ENCODE measurements at regions not wholly inside any gene's neighbourhood (a gene's known extent, or its start where the extent isn't known, plus 50 kb on each side); places are given as distances from the start of the nearest gene placed in this dataset.
"Not testable (repeated sequence)": the region's sequence is repeated elsewhere in the genome, so short reads cannot be mapped to it uniquely, and the experiment has no call there.

GRCh38 chrX:140040386-140040785 lies 75.1 kb upstream of the CXorf66 start:
- no peaks in the 10 kb centered on the region for H3K36me3 ChIP-seq (ENCODE audit: control insufficient read depth in 1 of 2, insufficient read depth in 2 of 2, low read length in 2 of 2)

GRCh38 chrX:140038842-140039241 lies 73.5 kb upstream of the CXorf66 start:
- no peak overlapping the region for H3K4me3 ChIP-seq (ENCODE audit: low read depth in 1 of 2, low read length in 2 of 2)
- H3K27me3 ChIP-seq (ENCODE audit: control insufficient read depth in 1 of 2, insufficient read depth in 2 of 2, low read length in 2 of 2): no peaks in the 10 kb centered on the region
- H3K4me1 ChIP-seq (ENCODE audit: control insufficient read depth in 1 of 2, insufficient read depth in 2 of 2, low read length in 2 of 2): peaks cover 0 to 3% of the 10 kb centered on the region in 2 donors
- H3K9ac ChIP-seq (ENCODE audit: low read depth in 1 of 2, low read length in 2 of 2): no peak overlapping the region
- H3K27ac ChIP-seq (ENCODE audit: low read depth, low read length): no peak overlapping the region
- no peaks in the 10 kb centered on the region for H3K36me3 ChIP-seq (ENCODE audit: control insufficient read depth in 1 of 2, insufficient read depth in 2 of 2, low read length in 2 of 2)
- no peaks in the 10 kb centered on the region for H3K9me3 ChIP-seq (ENCODE audit: control insufficient read depth in 1 of 2, low read length in 2 of 2)

More at GRCh38 chrX:140040386-140040785, 75.1 kb upstream of the CXorf66 start:
- no peak overlapping the region for H3K4me3 ChIP-seq (ENCODE audit: low read depth in 1 of 2, low read length in 2 of 2)
- no peak overlapping the region for H3K27ac ChIP-seq (ENCODE audit: low read depth, low read length)
- H3K9me3 ChIP-seq (ENCODE audit: control insufficient read depth in 1 of 2, low read length in 2 of 2): no peaks in the 10 kb centered on the region
- no peaks in the 10 kb centered on the region for H3K27me3 ChIP-seq (ENCODE audit: control insufficient read depth in 1 of 2, insufficient read depth in 2 of 2, low read length in 2 of 2)
- no peak overlapping the region for H3K9ac ChIP-seq (ENCODE audit: low read depth in 1 of 2, low read length in 2 of 2)
- peaks cover 0 to 3% of the 10 kb centered on the region in 2 donors for H3K4me1 ChIP-seq (ENCODE audit: control insufficient read depth in 1 of 2, insufficient read depth in 2 of 2, low read length in 2 of 2)

GRCh38 chrX:140034916-140035315 lies 69.6 kb upstream of the CXorf66 start:
- Histone ChIP-seq H3K9ac (ENCODE audit: low read depth in 1 of 2, low read length in 2 of 2) (no peak overlapping the region), H3K4me1 (ENCODE audit: control insufficient read depth in 1 of 2, insufficient read depth in 2 of 2, low read length in 2 of 2) (peaks cover 0 to 1% of the 10 kb centered on the region in 2 donors), H3K4me3 (ENCODE audit: low read depth in 1 of 2, low read length in 2 of 2) (no peak overlapping the region), H3K27ac (ENCODE audit: low read depth, low read length) (no peak overlapping the region), H3K9me3 (ENCODE audit: control insufficient read depth in 1 of 2, low read length in 2 of 2) (no peaks in the 10 kb centered on the region), H3K27me3 (ENCODE audit: control insufficient read depth in 1 of 2, insufficient read depth in 2 of 2, low read length in 2 of 2) (no peaks in the 10 kb centered on the region), H3K36me3 (ENCODE audit: control insufficient read depth in 1 of 2, insufficient read depth in 2 of 2, low read length in 2 of 2) (no peaks in the 10 kb centered on the region)

- H3K36me3 ChIP-seq (ENCODE audit: control insufficient read depth in 1 of 2, insufficient read depth in 2 of 2, low read length in 2 of 2): no peaks in the 10 kb centered on the region
- H3K9ac ChIP-seq (ENCODE audit: low read depth in 1 of 2, low read length in 2 of 2): no peak overlapping the region
- H3K4me3 ChIP-seq (ENCODE audit: low read depth in 1 of 2, low read length in 2 of 2): no peak overlapping the region
- no peak overlapping the region for H3K27ac ChIP-seq (ENCODE audit: low read depth, low read length)
- no peaks in the 10 kb centered on the region for H3K4me1 ChIP-seq (ENCODE audit: control insufficient read depth in 1 of 2, insufficient read depth in 2 of 2, low read length in 2 of 2)
- H3K27me3 ChIP-seq (ENCODE audit: control insufficient read depth in 1 of 2, insufficient read depth in 2 of 2, low read length in 2 of 2): no peaks in the 10 kb centered on the region
- no peaks in the 10 kb centered on the region for H3K9me3 ChIP-seq (ENCODE audit: control insufficient read depth in 1 of 2, low read length in 2 of 2)
Measured at GRCh38 chrX:140022482-140022881, 57.2 kb upstream of the CXorf66 start.

- H3K36me3 ChIP-seq (ENCODE audit: control insufficient read depth in 1 of 2, insufficient read depth in 2 of 2, low read length in 2 of 2); H3K27me3 ChIP-seq (ENCODE audit: control insufficient read depth in 1 of 2, insufficient read depth in 2 of 2, low read length in 2 of 2); H3K4me1 ChIP-seq (ENCODE audit: control insufficient read depth in 1 of 2, insufficient read depth in 2 of 2, low read length in 2 of 2); H3K9me3 ChIP-seq (ENCODE audit: control insufficient read depth in 1 of 2, low read length in 2 of 2); H3K27ac ChIP-seq (ENCODE audit: low read depth, low read length); H3K4me3 ChIP-seq (ENCODE audit: low read depth in 1 of 2, low read length in 2 of 2); H3K9ac ChIP-seq (ENCODE audit: low read depth in 1 of 2, low read length in 2 of 2): not testable (repeated sequence)
Measured at GRCh38 chrX:140019134-140019533, 53.8 kb upstream of the CXorf66 start.

Data from duodenal mucosa (tissue), 2 donors.